GM18519 (cell line): ENCODE measurements at regions not wholly inside any gene's neighbourhood (a gene's known extent, or its start where the extent isn't known, plus 50 kb on each side); places are given as distances from the start of the nearest gene placed in this dataset.
"Not testable (repeated sequence)": the region's sequence is repeated elsewhere in the genome, so short reads cannot be mapped to it uniquely, and the experiment has no call there.

Experiments used
- ATAC-seq: cut with Tn5 transposase; IDR thresholded peaks from one replicate; pipeline ENCODE4 v1.9.1; 2021; ENCODE audit warnings: mild to moderate bottlenecking, moderate library complexity; ENCODE audit not compliant: unreplicated experiment, low FRiP score

- no peak for ATAC-seq
Observed at GRCh38 chr13:65342541-65343337, 1887.4 kb downstream of the PCDH9 start.

- no peak for ATAC-seq
Observed at GRCh38 chr13:65339241-65339640, 1890.9 kb downstream of the PCDH9 start.

GRCh38 chr13:65336916-65337315 lies 1893.2 kb downstream of the PCDH9 start:
- no peak for ATAC-seq

- ATAC-seq, result no peak
Observed at GRCh38 chr13:65336087-65336749, 1893.9 kb downstream of the PCDH9 start.

- no peak for ATAC-seq
Observed at GRCh38 chr13:65330691-65331090, 1899.4 kb downstream of the PCDH9 start.

GRCh38 chr13:65330287-65330686 lies 1899.8 kb downstream of the PCDH9 start:
- ATAC-seq, result no peak

GRCh38 chr13:65323192-65323591 lies 1906.9 kb downstream of the PCDH9 start:
- not testable (repeated sequence) for ATAC-seq

GRCh38 chr13:65321423-65321822 lies 1908.7 kb downstream of the PCDH9 start:
- not testable (repeated sequence) for ATAC-seq

- ATAC-seq, result no peak
Observed at GRCh38 chr13:65314008-65314407, 1916.1 kb downstream of the PCDH9 start.

GRCh38 chr13:65310663-65311328 lies 1919.3 kb downstream of the PCDH9 start:
- ATAC-seq, result no peak

- ATAC-seq, result no peak
Observed at GRCh38 chr13:65309906-65310305, 1920.2 kb downstream of the PCDH9 start.

GRCh38 chr13:65308729-65309128 lies 1921.4 kb downstream of the PCDH9 start:
- not testable (repeated sequence) for ATAC-seq

- ATAC-seq, result no peak
Observed at GRCh38 chr13:65307056-65307455, 1923.1 kb downstream of the PCDH9 start.

- no peak for ATAC-seq
Observed at GRCh38 chr13:65302691-65303090, 1927.4 kb downstream of the PCDH9 start.

GRCh38 chr13:65301506-65301905 lies 1928.6 kb downstream of the PCDH9 start:
- ATAC-seq, result no peak

GRCh38 chr13:65300220-65300619 lies 1929.9 kb downstream of the PCDH9 start:
- ATAC-seq, result no peak

- no peak for ATAC-seq
Observed at GRCh38 chr13:65293530-65294198, 1936.5 kb downstream of the PCDH9 start.

GRCh38 chr13:65292488-65292901 lies 1937.6 kb downstream of the PCDH9 start:
- no peak for ATAC-seq

- ATAC-seq, result no peak
Observed at GRCh38 chr13:65287405-65287804, 1942.7 kb downstream of the PCDH9 start.

GRCh38 chr13:65275838-65276630 lies 1954.1 kb downstream of the PCDH9 start:
- no peak for ATAC-seq
